ENCODE measurements at regions not wholly inside any gene's neighbourhood (a gene's known extent, or its start where the extent isn't known, plus 50 kb on each side); places are given as distances from the start of the nearest gene placed in this dataset.
"Not testable (repeated sequence)": the region's sequence is repeated elsewhere in the genome, so short reads cannot be mapped to it uniquely, and the experiment has no call there.

GRCh38 chr15:30742796-30743195 is 116.9 kb downstream of the ARHGAP11B start:
- intact Hi-C loops (cut with DNase I); ATAC-seq; DNase-seq (ENCODE audit: missing footprints): not testable (repeated sequence)

- intact Hi-C loops (cut with DNase I); DNase-seq (ENCODE audit: missing footprints); ATAC-seq: not testable (repeated sequence)
Measured at GRCh38 chr15:30749048-30749447, 123.1 kb downstream of the ARHGAP11B start.

- ATAC-seq, result peak; percentile 70
- peak; percentile 87 for DNase-seq (ENCODE audit: missing footprints)
- intact Hi-C loops (cut with DNase I), result not testable (repeated sequence)
Measured at GRCh38 chr15:30755036-30755687, 129.2 kb downstream of the ARHGAP11B start.

GRCh38 chr15:30760633-30761032 is 134.7 kb downstream of the ARHGAP11B start:
- ATAC-seq, result not testable (repeated sequence)

GRCh38 chr15:30761365-30761764 is 135.4 kb downstream of the ARHGAP11B start:
- intact Hi-C loops (cut with DNase I); DNase-seq (ENCODE audit: missing footprints); ATAC-seq: not testable (repeated sequence)

More at GRCh38 chr15:30760633-30761032, 134.7 kb downstream of the ARHGAP11B start:
- intact Hi-C loops (cut with DNase I); DNase-seq (ENCODE audit: missing footprints): not testable (repeated sequence)

GRCh38 chr15:30769390-30770124 is 134.2 kb upstream of the FAN1 start:
- DNase-seq (ENCODE audit: missing footprints); ATAC-seq; intact Hi-C loops (cut with DNase I): not testable (repeated sequence)

- DNase-seq (ENCODE audit: missing footprints) (no peak), ATAC-seq (no peak)
- intact Hi-C loops (cut with DNase I), result no loop called here
Measured at GRCh38 chr15:30770759-30771158, 133.0 kb upstream of the FAN1 start.

- DNase-seq (ENCODE audit: missing footprints), result no peak
- intact Hi-C loops (cut with DNase I), result no loop called here
- ATAC-seq, result no peak
Measured at GRCh38 chr15:30783019-30783418, 120.7 kb upstream of the FAN1 start.

GRCh38 chr15:30788595-30788994 is 115.1 kb upstream of the FAN1 start:
- DNase-seq (ENCODE audit: missing footprints), result no peak
- ATAC-seq, result no peak
- intact Hi-C loops (cut with DNase I), result no loop called here

- ATAC-seq (no peak), DNase-seq (ENCODE audit: missing footprints) (peak; percentile 55)
- intact Hi-C loops (cut with DNase I), result no loop called here
Measured at GRCh38 chr15:30791239-30792175, 112.2 kb upstream of the FAN1 start.

GRCh38 chr15:30792843-30793242 is 110.9 kb upstream of the FAN1 start:
- intact Hi-C loops (cut with DNase I); ATAC-seq; DNase-seq (ENCODE audit: missing footprints): not testable (repeated sequence)

- intact Hi-C loops (cut with DNase I), result no loop called here
- ATAC-seq (no peak), DNase-seq (ENCODE audit: missing footprints) (no peak)
Measured at GRCh38 chr15:30794388-30794787, 109.3 kb upstream of the FAN1 start.

- intact Hi-C loops (cut with DNase I), result not testable (repeated sequence)
Measured at GRCh38 chr15:30799565-30799964, 104.2 kb upstream of the FAN1 start.

GRCh38 chr15:30801140-30801895 is 102.4 kb upstream of the FAN1 start:
- ATAC-seq, result not testable (repeated sequence)

More at GRCh38 chr15:30799565-30799964, 104.2 kb upstream of the FAN1 start:
- DNase-seq (ENCODE audit: missing footprints), result peak; percentile 58
- not testable (repeated sequence) for ATAC-seq

GRCh38 chr15:30802001-30802400 is 101.7 kb upstream of the FAN1 start:
- intact Hi-C loops (cut with DNase I); DNase-seq (ENCODE audit: missing footprints); ATAC-seq: not testable (repeated sequence)

More at GRCh38 chr15:30801140-30801895, 102.4 kb upstream of the FAN1 start:
- peak; percentile 54 for DNase-seq (ENCODE audit: missing footprints)
- intact Hi-C loops (cut with DNase I), result not testable (repeated sequence)

GRCh38 chr15:30803703-30804102 is 100.0 kb upstream of the FAN1 start:
- ATAC-seq; intact Hi-C loops (cut with DNase I); DNase-seq (ENCODE audit: missing footprints): not testable (repeated sequence)

GRCh38 chr15:30816430-30816829 is 87.3 kb upstream of the FAN1 start:
- DNase-seq (ENCODE audit: missing footprints) (no peak), ATAC-seq (no peak)
- intact Hi-C loops (cut with DNase I), result no loop called here

Measured in Right ventricle myocardium inferior (tissue), 1 donor.